ENCODE measurements at regions not wholly inside any gene's neighbourhood (a gene's known extent, or its start where the extent isn't known, plus 50 kb on each side); places are given as distances from the start of the nearest gene placed in this dataset.

GRCh38 chr4:123739806-123740205, 343.2 kb downstream of the SPRY1 start:
- no peak overlapping the region for H3K9ac ChIP-seq (ENCODE audit: low read length)
- H3K4me1 ChIP-seq (ENCODE audit: low read length): no peaks in the 10 kb centered on the region
- no peaks in the 10 kb centered on the region for H4K20me1 ChIP-seq (ENCODE audit: insufficient read depth, low read length)
- DNase-seq: no peak
- TF ChIP-seq EZH2phosphoT487 (IDR thresholded peaks at IDR 0.05; ENCODE audit: low read length) (no peak), EZH2 (optimal IDR thresholded peaks at IDR 0.05; ENCODE audit: low read depth, low read length) (no peak)
- TF ChIP-seq, protein P1, sequence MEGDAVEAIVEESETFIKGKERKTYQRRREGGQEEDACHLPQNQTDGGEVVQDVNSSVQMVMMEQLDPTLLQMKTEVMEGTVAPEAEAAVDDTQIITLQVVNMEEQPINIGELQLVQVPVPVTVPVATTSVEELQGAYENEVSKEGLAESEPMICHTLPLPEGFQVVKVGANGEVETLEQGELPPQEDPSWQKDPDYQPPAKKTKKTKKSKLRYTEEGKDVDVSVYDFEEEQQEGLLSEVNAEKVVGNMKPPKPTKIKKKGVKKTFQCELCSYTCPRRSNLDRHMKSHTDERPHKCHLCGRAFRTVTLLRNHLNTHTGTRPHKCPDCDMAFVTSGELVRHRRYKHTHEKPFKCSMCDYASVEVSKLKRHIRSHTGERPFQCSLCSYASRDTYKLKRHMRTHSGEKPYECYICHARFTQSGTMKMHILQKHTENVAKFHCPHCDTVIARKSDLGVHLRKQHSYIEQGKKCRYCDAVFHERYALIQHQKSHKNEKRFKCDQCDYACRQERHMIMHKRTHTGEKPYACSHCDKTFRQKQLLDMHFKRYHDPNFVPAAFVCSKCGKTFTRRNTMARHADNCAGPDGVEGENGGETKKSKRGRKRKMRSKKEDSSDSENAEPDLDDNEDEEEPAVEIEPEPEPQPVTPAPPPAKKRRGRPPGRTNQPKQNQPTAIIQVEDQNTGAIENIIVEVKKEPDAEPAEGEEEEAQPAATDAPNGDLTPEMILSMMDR (IDR thresholded peaks at IDR 0.05; ENCODE audit: low read length): no peak
- H3K4me3 ChIP-seq (ENCODE audit: low read length): no peak overlapping the region
- no peak overlapping the region for H2AFZ ChIP-seq (ENCODE audit: low read length)
- H3K27me3 ChIP-seq (replicated peaks; ENCODE audit: insufficient read depth, low read length): no peaks in the 10 kb centered on the region
- no peaks in the 10 kb centered on the region for H3K9me2 ChIP-seq (replicated peaks; ENCODE audit: insufficient read depth, low read length)
- H3K36me3 ChIP-seq (replicated peaks; ENCODE audit: insufficient read depth, low read length): no peaks in the 10 kb centered on the region
- no peaks in the 10 kb centered on the region for H3K79me2 ChIP-seq (ENCODE audit: low read length)
- no peak overlapping the region for H3K27ac ChIP-seq (ENCODE audit: low read length)
- no peak overlapping the region for H3K4me2 ChIP-seq (ENCODE audit: low read depth, low read length)
- H3K9me3 ChIP-seq (replicated peaks; ENCODE audit: insufficient read depth, low read length): no peaks in the 10 kb centered on the region
- H3F3A ChIP-seq (ENCODE audit: insufficient read depth, low read length): no peaks in the 10 kb centered on the region

- DNase-seq: no peak
- no peak overlapping the region for H2AFZ ChIP-seq (ENCODE audit: low read length)
- no peaks in the 10 kb centered on the region for H3K9me3 ChIP-seq (replicated peaks; ENCODE audit: insufficient read depth, low read length)
Measured at GRCh38 chr4:123740236-123740635, 343.6 kb downstream of the SPRY1 start.

GRCh38 chr4:123741906-123742305, 345.3 kb downstream of the SPRY1 start:
- no peak overlapping the region for H3K4me2 ChIP-seq (ENCODE audit: low read depth, low read length)
- no peaks in the 10 kb centered on the region for H3K9me2 ChIP-seq (replicated peaks; ENCODE audit: insufficient read depth, low read length)
- no peaks in the 10 kb centered on the region for H3F3A ChIP-seq (ENCODE audit: insufficient read depth, low read length)
- no peaks in the 10 kb centered on the region for H3K79me2 ChIP-seq (ENCODE audit: low read length)
- no peak overlapping the region for H3K9ac ChIP-seq (ENCODE audit: low read length)
- H3K27me3 ChIP-seq (replicated peaks; ENCODE audit: insufficient read depth, low read length): no peaks in the 10 kb centered on the region
- H3K36me3 ChIP-seq (replicated peaks; ENCODE audit: insufficient read depth, low read length): no peaks in the 10 kb centered on the region
- no peaks in the 10 kb centered on the region for H4K20me1 ChIP-seq (ENCODE audit: insufficient read depth, low read length)
- H3K4me1 ChIP-seq (ENCODE audit: low read length): no peaks in the 10 kb centered on the region
- no peak overlapping the region for H3K27ac ChIP-seq (ENCODE audit: low read length)
- H3K4me3 ChIP-seq (ENCODE audit: low read length): no peak overlapping the region
- no peaks in the 10 kb centered on the region for H3K9me3 ChIP-seq (replicated peaks; ENCODE audit: insufficient read depth, low read length)
- TF ChIP-seq, protein P1 (IDR thresholded peaks at IDR 0.05; ENCODE audit: low read length): no peak
- no peak for TF ChIP-seq EZH2 (optimal IDR thresholded peaks at IDR 0.05; ENCODE audit: low read depth, low read length)
- TF ChIP-seq EZH2phosphoT487 (IDR thresholded peaks at IDR 0.05; ENCODE audit: low read length): no peak
- no peak for DNase-seq
- no peak overlapping the region for H2AFZ ChIP-seq (ENCODE audit: low read length)

More at GRCh38 chr4:123740236-123740635, 343.6 kb downstream of the SPRY1 start:
- H3K4me1 ChIP-seq (ENCODE audit: low read length): no peaks in the 10 kb centered on the region
- no peaks in the 10 kb centered on the region for H3K9me2 ChIP-seq (replicated peaks; ENCODE audit: insufficient read depth, low read length)
- no peaks in the 10 kb centered on the region for H3F3A ChIP-seq (ENCODE audit: insufficient read depth, low read length)
- H3K27ac ChIP-seq (ENCODE audit: low read length): no peak overlapping the region
- no peaks in the 10 kb centered on the region for H3K79me2 ChIP-seq (ENCODE audit: low read length)
- H3K4me3 ChIP-seq (ENCODE audit: low read length): no peak overlapping the region
- H4K20me1 ChIP-seq (ENCODE audit: insufficient read depth, low read length): no peaks in the 10 kb centered on the region
- TF ChIP-seq, protein P1 (IDR thresholded peaks at IDR 0.05; ENCODE audit: low read length): no peak
- TF ChIP-seq EZH2 (optimal IDR thresholded peaks at IDR 0.05; ENCODE audit: low read depth, low read length): no peak
- TF ChIP-seq EZH2phosphoT487 (IDR thresholded peaks at IDR 0.05; ENCODE audit: low read length): no peak
- H3K4me2 ChIP-seq (ENCODE audit: low read depth, low read length): no peak overlapping the region
- no peak overlapping the region for H3K9ac ChIP-seq (ENCODE audit: low read length)
- H3K27me3 ChIP-seq (replicated peaks; ENCODE audit: insufficient read depth, low read length): no peaks in the 10 kb centered on the region
- no peaks in the 10 kb centered on the region for H3K36me3 ChIP-seq (replicated peaks; ENCODE audit: insufficient read depth, low read length)

All from MM.1S (cell line).